HG02981 (cell line): ENCODE measurements at regions not wholly inside any gene's neighbourhood (a gene's known extent, or its start where the extent isn't known, plus 50 kb on each side); places are given as distances from the start of the nearest gene placed in this dataset.
"Not testable (repeated sequence)": the region's sequence is repeated elsewhere in the genome, so short reads cannot be mapped to it uniquely, and the experiment has no call there.

Source experiments
- ATAC-seq: cut with Tn5 transposase; IDR thresholded peaks from one replicate; pipeline ENCODE4 v1.9.1; 2021; ENCODE audit warnings: mild to moderate bottlenecking, moderate library complexity; ENCODE audit not compliant: unreplicated experiment

DNA sequence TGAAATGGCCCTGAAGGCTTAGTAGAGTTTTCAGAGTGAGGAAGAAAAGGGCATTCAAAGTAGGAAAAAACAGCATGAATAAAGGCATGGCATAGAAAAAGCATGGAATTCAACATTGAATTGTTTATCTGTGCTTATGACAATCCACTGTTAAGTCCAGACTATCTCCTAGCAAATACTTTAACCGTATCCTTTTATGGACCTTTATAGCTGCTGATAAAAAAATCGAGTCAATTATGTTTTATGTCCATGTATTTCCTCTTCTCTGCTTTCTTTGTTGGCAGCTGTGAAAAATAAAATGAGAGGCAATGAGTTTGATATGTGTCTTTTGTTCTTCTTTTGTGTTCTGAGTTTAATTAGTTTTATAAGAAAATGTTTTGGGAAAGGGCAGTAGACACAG lies 70.4 kb downstream of the TDRD15 start:
- no peak for ATAC-seq

- ATAC-seq, result no peak
These were observed 71.1 kb downstream of the TDRD15 start for GRCh38 chr2:21194858-21195271.

- ATAC-seq, result no peak
These were observed 71.6 kb downstream of the TDRD15 start for GRCh38 chr2:21195326-21195725.

DNA sequence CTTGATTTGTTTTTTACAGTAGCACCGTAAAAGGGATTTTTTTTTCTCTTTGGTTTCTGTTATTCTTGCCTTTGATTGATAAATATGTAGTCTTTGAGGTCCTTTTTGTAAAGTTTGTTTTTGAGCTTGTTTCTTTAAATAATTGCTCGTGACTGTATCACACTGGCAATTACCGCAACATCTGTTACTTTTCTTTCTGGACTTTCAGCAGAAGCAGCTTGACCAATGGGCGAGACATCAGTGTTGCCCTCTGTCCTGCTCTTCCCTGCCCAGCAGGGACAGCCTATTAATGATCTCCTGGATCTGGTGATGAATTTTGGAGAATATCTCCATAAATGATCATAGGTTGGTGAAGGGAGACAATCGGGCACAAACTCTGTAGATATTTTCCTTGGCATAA lies 74.9 kb downstream of the TDRD15 start:
- no peak for ATAC-seq

DNA sequence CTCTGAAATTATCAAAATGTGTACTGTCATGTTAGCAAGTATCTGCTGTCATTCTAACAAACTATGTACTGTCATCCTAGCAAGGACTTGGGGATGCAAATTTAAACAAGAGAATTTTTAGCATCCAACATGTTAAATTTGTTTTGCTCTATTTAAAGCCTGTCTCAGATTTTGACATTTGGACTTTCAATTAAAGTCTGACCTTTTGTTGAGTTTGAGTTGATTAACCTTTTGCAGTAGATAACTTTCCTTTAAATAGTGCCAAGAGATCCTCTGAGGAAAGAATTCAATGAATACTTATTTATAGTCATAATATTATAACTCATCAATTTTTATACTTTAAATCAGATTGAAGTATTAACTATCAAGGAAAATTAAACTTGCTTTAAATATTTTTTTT lies 80.2 kb downstream of the TDRD15 start:
- no peak for ATAC-seq

DNA sequence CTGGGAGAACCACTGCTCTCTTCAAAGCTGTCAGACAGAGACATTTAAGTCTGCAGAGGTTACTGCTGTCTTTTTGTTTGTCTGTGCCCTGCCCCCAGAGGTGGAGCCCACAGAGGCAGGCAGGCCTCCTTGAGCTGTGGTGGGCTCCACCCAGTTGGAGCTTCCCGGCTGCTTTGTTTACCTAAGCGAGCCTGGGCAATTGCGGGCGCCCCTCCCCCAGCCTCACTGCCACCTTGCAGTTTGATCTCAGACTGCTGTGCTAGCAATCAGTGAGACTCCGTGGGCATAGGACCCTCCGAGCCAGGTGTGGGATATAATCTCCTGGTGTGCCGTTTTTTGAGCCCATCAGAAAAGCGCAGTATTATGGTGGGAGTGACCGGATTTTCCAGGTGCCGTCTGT lies 90.3 kb downstream of the TDRD15 start:
- not testable (repeated sequence) for ATAC-seq

DNA sequence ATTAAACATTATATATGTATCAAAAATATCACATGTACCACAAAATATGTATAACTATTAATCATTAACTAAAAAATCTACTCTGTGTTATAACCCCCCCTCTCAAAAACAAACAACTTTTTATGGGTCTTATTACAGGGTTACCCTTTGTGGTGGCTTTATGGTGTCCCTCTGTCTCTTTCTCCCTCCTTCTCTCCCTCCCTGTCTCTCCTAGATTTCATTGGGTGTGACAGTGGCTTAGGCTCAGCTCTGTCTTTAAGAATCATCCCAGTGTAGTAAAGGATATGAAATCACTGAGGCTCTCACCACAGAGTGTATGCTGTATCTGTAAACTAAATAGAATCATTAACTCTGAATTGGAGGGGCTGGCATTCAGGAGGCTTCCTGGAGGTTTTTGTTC lies 93.7 kb downstream of the TDRD15 start:
- no peak for ATAC-seq

DNA sequence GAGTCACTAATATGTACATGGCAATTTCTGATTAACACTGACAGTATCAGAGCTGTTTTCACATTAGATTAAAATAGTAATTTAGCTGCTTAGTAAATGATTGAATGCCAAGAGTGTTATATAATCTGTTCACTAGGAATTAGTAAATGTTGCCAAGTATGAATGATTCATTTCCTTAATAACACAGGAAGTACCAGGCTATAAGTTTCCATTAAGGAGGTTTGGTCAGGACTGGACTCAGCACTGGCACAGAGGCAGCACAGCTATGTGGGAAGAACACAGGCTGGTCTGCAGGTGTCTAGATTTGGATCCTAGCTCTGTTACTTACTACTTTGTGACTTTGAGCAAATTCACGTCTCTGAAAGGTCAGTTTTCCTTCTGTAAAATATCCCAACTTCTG lies 97.2 kb downstream of the TDRD15 start:
- ATAC-seq, result no peak

- no peak for ATAC-seq
These were observed 99.8 kb downstream of the TDRD15 start for GRCh38 chr2:21223618-21224017.

DNA sequence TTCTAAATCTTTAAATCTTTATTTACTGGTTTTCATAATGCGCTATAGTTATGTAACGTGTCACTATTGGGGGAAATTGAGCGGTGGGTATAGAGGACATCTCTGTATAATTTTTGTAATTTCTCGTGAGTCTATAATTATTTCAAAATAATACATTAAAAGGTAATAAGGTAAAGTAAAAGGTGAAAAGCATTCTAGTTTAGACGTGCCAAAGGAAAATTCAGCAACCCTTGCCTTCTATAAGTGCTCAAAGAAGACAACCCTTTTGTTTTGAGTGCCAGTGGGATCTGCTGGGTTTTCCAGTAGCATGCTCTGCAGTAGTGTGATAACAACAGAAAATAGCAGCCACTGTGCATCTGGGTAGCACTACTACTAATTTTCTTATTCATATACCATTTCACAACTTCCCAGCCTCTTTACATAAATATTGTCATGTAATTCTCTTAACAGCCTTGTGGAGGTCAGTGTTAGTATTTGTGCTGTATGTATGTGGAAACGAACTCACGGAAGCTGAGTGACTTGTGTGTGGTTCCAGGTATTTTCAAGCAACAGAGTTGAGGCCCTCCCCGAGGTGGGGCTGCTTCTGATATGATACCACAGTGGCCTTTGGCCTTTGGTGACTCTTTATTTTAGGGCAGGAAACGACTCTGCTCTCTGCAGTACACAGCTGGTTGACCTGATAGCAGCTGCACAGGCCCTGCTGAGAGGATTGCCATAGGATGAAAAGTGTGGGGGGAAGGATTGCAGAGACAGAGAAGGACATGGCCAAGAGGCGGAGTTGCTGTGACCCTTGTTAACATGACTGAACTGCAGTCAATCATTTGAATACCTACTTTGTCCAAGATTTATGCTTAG lies 104.5 kb downstream of the TDRD15 start:
- no peak for ATAC-seq

GRCh38 chr2:21229302-21229701 lies 105.5 kb downstream of the TDRD15 start:
- no peak for ATAC-seq

DNA sequence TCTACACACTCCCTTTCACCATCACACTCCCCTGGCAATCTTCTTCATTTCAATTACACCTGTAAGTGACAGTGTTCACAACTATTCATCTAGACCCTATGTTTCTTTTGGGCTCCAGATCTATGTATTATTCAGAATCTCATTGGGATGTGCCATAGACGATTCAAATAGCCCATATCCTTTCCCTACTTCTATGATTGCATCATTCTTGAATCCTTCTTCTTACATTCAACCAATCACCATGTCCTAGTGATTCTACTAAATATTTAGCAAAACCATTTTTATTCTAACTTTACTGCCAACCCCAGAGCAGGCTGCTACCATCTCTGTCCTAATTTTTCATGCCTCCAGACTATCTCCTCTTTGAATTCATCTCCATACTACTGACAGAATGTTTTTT lies 106.4 kb downstream of the TDRD15 start:
- ATAC-seq, result no peak

- no peak for ATAC-seq
These were observed 108.2 kb downstream of the TDRD15 start for GRCh38 chr2:21231985-21232384.

DNA sequence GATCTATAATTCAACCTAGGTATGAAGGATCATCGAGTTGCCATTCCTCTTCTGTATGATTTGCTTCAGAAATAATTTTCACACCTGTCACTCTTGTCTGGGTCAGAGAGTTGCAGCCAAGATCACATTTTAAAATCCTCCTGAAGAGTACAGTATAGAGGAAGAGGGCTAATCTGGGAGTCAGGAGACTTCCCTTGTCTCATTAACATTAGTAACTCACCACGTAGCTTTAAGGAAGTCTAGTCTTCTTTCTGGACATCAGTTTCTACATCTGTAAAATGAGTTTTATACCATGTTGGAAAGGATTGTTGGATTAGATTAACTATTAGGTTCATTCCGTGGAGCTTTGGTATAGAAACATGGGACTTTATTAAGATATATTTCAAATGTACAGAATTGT lies 109.4 kb downstream of the TDRD15 start:
- no peak for ATAC-seq

- no peak for ATAC-seq
These were observed 110.2 kb downstream of the TDRD15 start for GRCh38 chr2:21234001-21234400.

DNA sequence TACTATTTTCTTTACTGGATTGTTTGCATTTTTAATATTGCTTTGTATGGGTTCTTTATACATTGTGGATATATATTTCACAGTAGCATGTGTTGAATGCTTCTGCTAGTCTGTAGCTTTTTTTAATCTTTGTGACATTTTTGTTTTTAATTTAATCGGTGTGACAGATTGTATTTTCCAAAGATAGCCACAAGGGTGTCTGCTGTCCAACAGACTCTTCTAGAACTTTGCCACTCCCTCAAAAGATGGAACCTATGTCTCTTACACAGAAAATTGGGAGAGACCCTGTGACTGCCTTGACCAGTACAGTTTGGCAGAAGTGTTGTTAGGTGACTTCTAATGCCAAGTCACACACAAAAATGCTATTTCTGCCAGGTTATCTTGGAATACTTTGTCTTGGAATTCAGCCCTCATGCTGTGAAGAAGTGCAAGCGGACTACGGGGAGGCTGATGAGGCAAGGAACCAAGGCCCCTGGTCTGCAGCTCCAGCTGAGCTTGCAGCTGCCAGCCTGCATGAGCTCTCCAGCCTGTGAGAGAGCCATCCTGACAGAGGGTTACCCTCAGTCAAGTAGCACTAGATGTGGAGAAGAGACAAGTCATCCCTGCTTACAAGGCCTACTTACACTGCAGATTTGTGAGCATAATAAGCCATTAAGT lies 110.8 kb downstream of the TDRD15 start:
- ATAC-seq, result no peak

DNA sequence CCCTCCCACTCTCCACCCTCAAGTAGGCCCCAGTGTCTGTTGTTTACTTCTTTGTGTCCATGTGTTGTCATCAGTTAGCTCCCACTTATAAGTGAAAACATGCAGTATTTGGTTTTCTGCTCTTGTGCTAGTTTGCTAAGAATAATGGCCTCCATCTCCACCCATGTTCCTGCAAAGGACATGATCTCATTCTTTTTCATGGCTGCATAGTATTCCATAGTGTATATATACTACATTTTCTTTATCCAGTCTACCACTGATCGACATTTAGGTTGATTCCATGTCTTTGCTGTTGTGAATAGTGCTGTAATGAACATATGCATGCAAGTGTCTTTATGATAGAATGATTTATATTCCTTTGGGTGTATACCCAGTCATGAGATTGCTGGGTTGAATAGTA lies 116.0 kb downstream of the TDRD15 start:
- ATAC-seq, result not testable (repeated sequence)

DNA sequence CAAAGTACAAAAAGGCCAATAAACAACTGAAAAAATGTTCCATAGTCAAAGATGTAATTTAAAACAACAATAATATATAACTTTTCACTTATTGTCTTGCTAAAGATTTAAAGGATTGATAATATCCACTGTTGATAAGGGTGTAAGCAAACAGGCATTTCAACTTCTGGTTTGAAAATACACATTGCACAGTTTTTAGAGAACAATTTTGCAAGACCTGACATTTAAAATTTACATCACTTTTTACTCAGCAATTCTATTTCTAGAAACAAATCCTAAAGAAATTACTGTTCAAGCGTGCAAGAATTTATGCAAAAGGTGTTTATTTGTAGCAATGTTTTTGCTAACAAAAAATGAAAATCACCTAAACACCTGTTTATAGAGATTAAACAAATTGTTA lies 120.4 kb downstream of the TDRD15 start:
- no peak for ATAC-seq

- no peak for ATAC-seq
These were observed 121.8 kb downstream of the TDRD15 start for GRCh38 chr2:21245565-21245964.

DNA sequence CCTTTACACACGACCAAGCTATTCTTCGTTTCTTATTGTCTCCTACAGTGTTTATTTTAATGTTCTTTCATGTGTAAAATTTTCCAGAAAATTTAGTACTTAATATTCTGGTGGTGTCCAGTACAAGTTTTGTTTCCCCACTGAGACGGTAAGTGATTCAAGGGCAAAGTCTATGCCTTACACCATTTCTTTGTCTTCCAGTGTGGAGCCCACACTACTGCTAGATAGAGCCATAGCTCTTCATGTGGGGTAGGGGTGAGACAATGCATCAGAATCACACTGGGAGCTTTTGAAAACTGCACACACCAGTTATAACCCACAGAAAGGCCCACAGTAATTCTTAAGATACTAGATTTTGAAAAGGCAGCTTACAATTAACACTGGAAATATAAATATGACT lies 125.6 kb downstream of the TDRD15 start:
- ATAC-seq, result no peak

GRCh38 chr2:21250673-21251072 lies 126.9 kb downstream of the TDRD15 start:
- no peak for ATAC-seq

GRCh38 chr2:21251216-21251980 lies 127.6 kb downstream of the TDRD15 start:
- no peak for ATAC-seq
